Hepatocyte (in vitro differentiated cells): ENCODE measurements at regions not wholly inside any gene's neighbourhood (a gene's known extent, or its start where the extent isn't known, plus 50 kb on each side); places are given as distances from the start of the nearest gene placed in this dataset.

Experiments used
- DNase-seq: peaks from one replicate; pipeline ENCODE4 v3.0.0-alpha.2; 2016; ENCODE audit warnings: low spot score
- H2AFZ ChIP-seq: fragments of 200-600 bp; sonication (generic); 2 replicates; pipeline ENCODE4 v1.6.0; 2016; ENCODE audit warnings: antibody characterized with exemption, mild to moderate bottlenecking
- H3K27ac ChIP-seq: fragments of 200-600 bp; sonication (generic); 2 replicates; pipeline ENCODE4 v1.5.1; 2016; ENCODE audit warnings: mild to moderate bottlenecking
- H3K27me3 ChIP-seq: fragments of 200-600 bp; sonication (generic); 2 replicates; pipeline ENCODE4 v1.6.1; 2016
- H3K36me3 ChIP-seq: fragments of 200-600 bp; sonication (generic); replicated peaks from 2 replicates; pipeline ENCODE4 v1.5.1; 2016; ENCODE audit warnings: low read depth; ENCODE audit not compliant: insufficient read depth
- H3K4me1 ChIP-seq: fragments of 200-600 bp; sonication (generic); 2 replicates; pipeline ENCODE4 v1.5.1; 2016; ENCODE audit warnings: mild to moderate bottlenecking, moderate library complexity; ENCODE audit not compliant: insufficient read depth
- H3K4me2 ChIP-seq: fragments of 200-600 bp; sonication (generic); 2 replicates; pipeline ENCODE4 v1.6.0; 2016
- H3K4me3 ChIP-seq: fragments of 200-600 bp; sonication (generic); 2 replicates; pipeline ENCODE4 v1.5.1; 2016; ENCODE audit warnings: mild to moderate bottlenecking
- H3K79me2 ChIP-seq: fragments of 200-600 bp; sonication (generic); 2 replicates; pipeline ENCODE4 v1.6.0; 2017; ENCODE audit warnings: mild to moderate bottlenecking
- H3K9me2 ChIP-seq: fragments of 200-600 bp; sonication (generic); replicated peaks from 2 replicates; pipeline ENCODE4 v1.6.0; 2017; ENCODE audit warnings: mild to moderate bottlenecking; ENCODE audit not compliant: insufficient read depth
- H3K9me3 ChIP-seq: fragments of 200-600 bp; sonication (generic); 2 replicates; pipeline ENCODE4 v1.5.1; 2016; ENCODE audit warnings: low read depth, mild to moderate bottlenecking
- H4K20me1 ChIP-seq: fragments of 200-600 bp; sonication (generic); 2 replicates; pipeline ENCODE4 v1.6.0; 2016; ENCODE audit warnings: mild to moderate bottlenecking; ENCODE audit not compliant: insufficient read depth, poor library complexity, severe bottlenecking
- EZH2 ChIP-seq: fragments of 200-600 bp; sonication (generic); IDR thresholded peaks from 2 replicates; pipeline ENCODE4 v1.6.1; 2016; ENCODE audit warnings: antibody characterized with exemption, mild to moderate bottlenecking, borderline replicate concordance
- EZH2phosphoT487 ChIP-seq: fragments of 200-600 bp; sonication (generic); IDR thresholded peaks from one replicate; pipeline ENCODE4 v1.6.1; 2018; ENCODE audit warnings: antibody characterized with exemption, mild to moderate bottlenecking, low read depth, moderate library complexity; ENCODE audit not compliant: unreplicated experiment, severe bottlenecking
- WGBS: methylation state at CpG from one replicate; pipeline ENCODE4 v1.1.6; 2016; ENCODE audit warnings: low lambda C conversion rate; ENCODE audit errors: missing lambda C conversion rate; 5-methylcytosine and 5-hydroxymethylcytosine counted together
- TF ChIP-seq, protein P1 (sequence below): fragments of 200-600 bp; sonication (generic); IDR thresholded peaks from 2 replicates; pipeline ENCODE4 v1.5.1; 2016; ENCODE audit warnings: antibody characterized with exemption, mild to moderate bottlenecking; ENCODE audit not compliant: poor library complexity

DNA sequence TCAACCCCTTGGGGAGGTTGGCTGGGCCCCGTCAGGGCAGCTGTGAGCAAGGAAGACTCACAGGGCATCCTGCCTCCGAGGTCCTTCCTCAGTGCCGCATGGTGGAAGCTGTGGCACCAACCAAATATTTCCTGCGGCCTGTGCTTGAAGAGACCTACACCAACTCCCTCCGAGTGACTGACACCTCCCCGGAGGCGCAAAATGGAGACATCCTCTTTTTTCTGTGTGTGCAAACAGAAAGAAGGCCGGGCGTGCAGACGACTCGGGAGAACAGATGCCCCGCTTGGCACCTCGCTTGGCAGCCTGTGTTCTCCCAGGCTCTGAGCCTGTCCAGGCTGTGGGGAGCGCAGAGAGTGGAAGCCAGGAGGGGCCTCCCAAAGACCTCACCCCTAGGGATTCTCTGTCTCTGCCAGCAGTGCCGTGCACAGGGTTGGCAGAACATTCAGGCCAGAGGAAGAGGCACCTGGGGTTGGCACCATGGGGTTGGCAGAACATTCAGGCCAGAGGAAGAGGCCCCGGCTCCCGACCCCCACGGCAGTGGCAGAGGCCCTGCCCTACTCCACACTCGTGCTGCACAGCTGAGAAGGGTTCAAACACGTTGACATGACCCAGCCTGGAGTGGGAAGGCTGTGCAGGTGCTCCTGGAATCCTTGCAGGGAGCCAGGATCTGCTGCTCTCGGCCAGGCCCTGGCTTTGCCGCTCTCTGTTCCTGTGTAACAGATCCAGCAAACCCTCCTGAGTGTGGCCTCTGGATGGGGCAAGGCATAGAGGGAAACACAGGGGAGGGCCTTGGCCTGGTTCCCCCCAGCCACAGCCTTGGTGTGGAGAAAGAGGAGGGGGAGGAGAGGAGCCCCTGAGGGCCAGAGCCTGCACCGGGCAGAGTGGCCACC lies 805.5 kb downstream of the BRD1 start:
- Histone ChIP-seq H3K4me1 (no peaks in the 10 kb centered on the region), H3K4me3 (no peak overlapping the region), H2AFZ (no peak overlapping the region), H3K27ac (no peak overlapping the region), H3K79me2 (no peaks in the 10 kb centered on the region), H3K4me2 (no peak overlapping the region), H3K9me3 (no peaks in the 10 kb centered on the region), H3K36me3 (no peaks in the 10 kb centered on the region), H4K20me1 (no peaks in the 10 kb centered on the region), H3K9me2 (no peaks in the 10 kb centered on the region), H3K27me3 (no peaks in the 10 kb centered on the region)
- TF ChIP-seq, protein P1, sequence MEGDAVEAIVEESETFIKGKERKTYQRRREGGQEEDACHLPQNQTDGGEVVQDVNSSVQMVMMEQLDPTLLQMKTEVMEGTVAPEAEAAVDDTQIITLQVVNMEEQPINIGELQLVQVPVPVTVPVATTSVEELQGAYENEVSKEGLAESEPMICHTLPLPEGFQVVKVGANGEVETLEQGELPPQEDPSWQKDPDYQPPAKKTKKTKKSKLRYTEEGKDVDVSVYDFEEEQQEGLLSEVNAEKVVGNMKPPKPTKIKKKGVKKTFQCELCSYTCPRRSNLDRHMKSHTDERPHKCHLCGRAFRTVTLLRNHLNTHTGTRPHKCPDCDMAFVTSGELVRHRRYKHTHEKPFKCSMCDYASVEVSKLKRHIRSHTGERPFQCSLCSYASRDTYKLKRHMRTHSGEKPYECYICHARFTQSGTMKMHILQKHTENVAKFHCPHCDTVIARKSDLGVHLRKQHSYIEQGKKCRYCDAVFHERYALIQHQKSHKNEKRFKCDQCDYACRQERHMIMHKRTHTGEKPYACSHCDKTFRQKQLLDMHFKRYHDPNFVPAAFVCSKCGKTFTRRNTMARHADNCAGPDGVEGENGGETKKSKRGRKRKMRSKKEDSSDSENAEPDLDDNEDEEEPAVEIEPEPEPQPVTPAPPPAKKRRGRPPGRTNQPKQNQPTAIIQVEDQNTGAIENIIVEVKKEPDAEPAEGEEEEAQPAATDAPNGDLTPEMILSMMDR: no peak
- TF ChIP-seq EZH2phosphoT487 (no peak), EZH2 (no peak)
- 86% methylated on average over 23 of the region's 23 CpGs for WGBS
- no peak for DNase-seq

DNA sequence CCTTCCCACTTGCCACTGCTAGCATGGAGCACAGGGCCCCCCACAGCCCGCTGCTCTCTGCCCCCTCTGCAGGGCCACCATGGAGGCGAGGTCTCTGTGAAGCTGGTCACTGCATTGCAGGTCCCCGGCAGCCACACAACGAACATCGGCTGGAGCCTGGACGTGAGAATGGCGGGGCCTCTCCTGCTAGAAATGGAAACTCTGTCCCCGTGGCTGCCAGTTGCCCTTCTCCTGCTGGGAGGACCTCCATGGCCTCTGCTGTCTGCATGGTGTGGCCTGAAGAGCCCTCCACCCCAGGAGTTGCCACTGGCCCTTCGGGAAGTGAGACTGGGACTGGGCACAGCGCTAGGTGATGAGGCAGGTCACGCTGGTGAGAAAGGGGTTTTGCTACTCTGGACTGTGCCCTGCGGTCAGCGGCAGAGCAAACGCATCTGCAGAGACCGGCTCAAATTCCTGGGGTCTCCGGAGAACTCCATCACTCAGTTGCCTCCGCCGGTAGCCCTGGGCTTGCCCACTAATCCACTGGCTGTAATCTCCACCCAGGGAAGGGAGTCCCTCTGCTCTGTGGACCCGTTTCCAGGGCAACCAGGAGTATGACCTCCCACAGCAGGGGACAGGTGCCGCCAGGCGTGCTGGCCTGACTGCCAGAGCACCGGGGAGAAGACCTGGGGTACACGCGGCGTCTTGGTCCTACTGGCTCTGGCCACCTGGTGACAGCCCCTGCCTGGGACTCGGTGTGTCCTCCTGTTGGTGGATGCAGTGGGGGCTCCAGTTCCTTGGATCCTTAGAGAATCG lies 806.3 kb downstream of the BRD1 start:
- WGBS: 87% methylated on average over 27 of the region's 27 CpGs
- TF ChIP-seq, protein P1: no peak
- TF ChIP-seq EZH2phosphoT487 (no peak), EZH2 (no peak)
- no peak overlapping the region for H3K4me3 ChIP-seq
- H3K79me2 ChIP-seq: no peaks in the 10 kb centered on the region
- H3K4me2 ChIP-seq: no peak overlapping the region
- no peak for DNase-seq
- no peaks in the 10 kb centered on the region for H3K9me2 ChIP-seq
- H3K36me3 ChIP-seq: no peaks in the 10 kb centered on the region
- H3K27me3 ChIP-seq: no peaks in the 10 kb centered on the region
- H3K4me1 ChIP-seq: no peaks in the 10 kb centered on the region
- no peaks in the 10 kb centered on the region for H3K9me3 ChIP-seq
- H3K27ac ChIP-seq: no peak overlapping the region
- H4K20me1 ChIP-seq: no peaks in the 10 kb centered on the region
- no peak overlapping the region for H2AFZ ChIP-seq

DNA sequence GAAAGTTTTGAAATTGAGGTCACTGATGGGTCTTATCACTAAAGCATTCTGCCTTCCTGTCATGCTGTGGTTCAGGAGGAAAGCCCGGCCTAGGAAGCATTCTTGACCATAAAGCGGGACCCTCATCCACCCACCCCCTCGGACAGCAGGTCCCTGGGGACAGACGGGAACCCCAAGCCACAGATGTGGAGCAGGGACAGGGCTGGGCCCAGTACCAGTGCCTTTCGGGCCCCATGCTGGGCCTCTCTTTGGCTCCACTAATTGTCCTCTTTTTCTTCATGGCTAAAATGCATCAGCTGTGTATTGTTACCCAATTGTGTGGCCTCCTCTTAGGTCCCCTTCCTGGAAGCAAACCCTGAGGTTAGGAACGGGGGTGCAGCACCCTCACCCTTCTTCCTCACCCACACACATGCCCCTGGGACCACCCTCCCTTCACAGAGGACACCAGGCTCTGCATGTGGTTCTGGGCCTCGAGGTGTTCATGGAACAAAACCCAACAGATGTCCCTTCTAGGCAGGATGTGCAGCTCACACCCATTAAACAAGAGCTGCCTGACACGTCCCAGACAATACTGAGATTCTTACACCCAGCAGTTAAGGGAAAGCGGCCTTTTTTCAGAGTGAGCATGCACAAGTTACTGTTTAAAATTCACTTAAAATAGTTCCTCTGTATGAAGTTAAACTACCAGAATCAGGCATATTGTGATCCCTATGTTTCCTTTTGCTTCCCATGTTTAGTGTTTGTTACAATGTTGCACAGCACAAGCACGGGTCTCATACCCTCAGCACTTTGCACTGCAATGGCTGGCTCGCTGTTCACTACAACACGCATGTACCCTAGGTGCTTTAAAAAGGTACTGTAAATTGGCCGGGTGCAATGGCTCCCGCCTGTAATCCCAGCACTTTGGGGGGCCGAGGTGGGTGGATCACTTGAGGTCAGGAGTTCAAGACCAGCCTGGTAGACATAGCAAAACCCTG lies 807.6 kb downstream of the BRD1 start:
- Histone ChIP-seq H3K9me2 (no peaks in the 10 kb centered on the region), H3K4me3 (no peak overlapping the region), H3K27me3 (no peaks in the 10 kb centered on the region), H2AFZ (no peak overlapping the region), H3K36me3 (no peaks in the 10 kb centered on the region), H3K27ac (no peak overlapping the region), H4K20me1 (no peaks in the 10 kb centered on the region), H3K4me2 (no peak overlapping the region), H3K4me1 (no peaks in the 10 kb centered on the region), H3K79me2 (no peaks in the 10 kb centered on the region), H3K9me3 (no peaks in the 10 kb centered on the region)
- DNase-seq: no peak
- 86% methylated on average over 15 of the region's 15 CpGs for WGBS
- TF ChIP-seq, protein P1: no peak
- TF ChIP-seq EZH2 (no peak), EZH2phosphoT487 (no peak)
